Sigmoid colon (tissue), 6 donors: ENCODE measurements at regions not wholly inside any gene's neighbourhood (a gene's known extent, or its start where the extent isn't known, plus 50 kb on each side); places are given as distances from the start of the nearest gene placed in this dataset.
A peak's percentile ranks its signal among the peaks of the same experiment; 100 is the strongest.

Experiments used
- DNase-seq: peaks from one replicate; pipeline ENCODE4 v3.0.0-alpha.2; 2019
- H3K27ac ChIP-seq, 4 donors: fragments of 200-600 bp; sonication (generic); one replicate each; pipeline ENCODE4 v1.5.1; 2016 to 2019; ENCODE audit warnings: mild to moderate bottlenecking in 1 of 4
- H3K27me3 ChIP-seq, 3 donors: fragments of 200-600 bp; sonication (generic); one replicate each; pipeline ENCODE4 v1.5.1; 2019; ENCODE audit warnings: mild to moderate bottlenecking in 1 of 3
- H3K36me3 ChIP-seq, 4 donors: fragments of 200-600 bp; sonication (generic); one replicate each; pipeline ENCODE4 v1.5.1; 2016 to 2019
- H3K4me1 ChIP-seq, 4 donors: fragments of 200-600 bp; sonication (generic); one replicate each; pipeline ENCODE4 v1.5.1; 2017 to 2019
- H3K4me3 ChIP-seq, 4 donors: fragments of 200-600 bp; sonication (generic); one replicate each; pipeline ENCODE4 v1.5.1; 2017 to 2019; ENCODE audit warnings: mild to moderate bottlenecking in 2 of 4, moderate library complexity in 1 of 4
- H3K9me3 ChIP-seq, 4 donors: fragments of 200-600 bp in 3 of 4; sonication (generic) in 3 of 4; one replicate each; pipeline versions ENCODE4 v1.5.1 to v1.6.1; 2013 to 2019
- EP300 ChIP-seq, 4 donors: sonication (generic); formaldehyde crosslinking; IDR thresholded peaks; one replicate each; pipeline ENCODE4 v1.6.1; 2017; ENCODE audit warnings: antibody characterized with exemption in 4 of 4
- POLR2A ChIP-seq, 2 donors: fragments of 450-650 bp; IDR thresholded peaks; one replicate each; pipeline ENCODE4 v1.6.1; 2016; ENCODE audit warnings: antibody characterized with exemption in 2 of 2, mild to moderate bottlenecking in 2 of 2, moderate library complexity in 2 of 2
- POLR2AphosphoS5 ChIP-seq, 4 donors: sonication (generic); formaldehyde crosslinking; IDR thresholded peaks; one replicate each; pipeline ENCODE4 v1.6.1; 2017; ENCODE audit warnings: antibody characterized with exemption in 4 of 4
- WGBS, 2 donors: extraction: QIAGEN DNeasy Blood & Tissue Kit; methylation state at CpG; one replicate each; pipeline ENCODE4 v1.1.7; 2013; 5-methylcytosine and 5-hydroxymethylcytosine counted together
- intact Hi-C: fragments of 100-400 bp; cut with DNase I; formaldehyde crosslinking; loops from one replicate; pipeline ENCODE4 v1.15.1; 2023
- TF ChIP-seq, protein P1 (sequence below), 4 experiments: fragments of 450-650 bp in 3 of 4; fragments of 200-600 bp in 1 of 4; IDR thresholded peaks; one replicate each; pipeline ENCODE4 v1.5.1; 2016 to 2019; ENCODE audit warnings: antibody characterized with exemption in 4 of 4, mild to moderate bottlenecking in 3 of 4, moderate library complexity in 2 of 4
- donor health status: healthy with polysubstance abuse.
- donor health status: healthy.

DNA sequence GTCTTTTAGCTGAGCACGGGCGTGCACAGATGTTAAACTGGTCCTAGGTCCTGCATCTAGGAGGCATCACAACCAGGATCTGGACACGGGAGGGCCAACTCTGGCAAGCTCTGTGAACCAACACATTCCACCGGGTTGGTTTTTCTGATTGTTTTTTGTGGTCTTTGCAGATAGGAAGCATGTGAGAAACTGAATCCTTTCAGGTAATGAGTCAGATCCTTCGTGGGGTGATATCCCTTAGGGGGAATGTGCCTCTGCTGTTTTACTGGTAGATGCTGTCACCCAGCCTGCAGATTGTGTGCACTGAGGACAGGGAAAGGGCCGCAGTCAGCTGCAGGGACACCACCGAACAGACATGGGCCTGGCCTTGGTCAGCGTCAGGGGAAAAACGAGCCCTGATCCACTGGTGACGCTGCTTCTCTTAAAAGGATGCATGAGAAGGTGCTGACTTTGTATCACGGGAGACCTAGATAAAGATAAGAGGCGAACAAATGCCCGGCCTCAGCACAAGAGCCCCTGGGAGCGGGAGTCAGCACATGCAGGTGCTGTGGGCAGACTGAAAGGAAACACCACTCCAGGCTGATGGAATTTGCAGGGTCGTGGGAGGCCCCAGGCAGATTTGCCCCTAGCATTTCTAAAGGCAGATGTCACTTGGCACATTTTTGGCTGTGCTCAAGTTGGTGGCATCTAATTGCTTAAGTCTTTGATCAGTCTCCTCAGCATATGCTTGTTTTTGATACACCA, 51.1 kb downstream of the DOP1B start:
- WGBS, 2 donors: 84 to 93% methylated on average over 15 of the region's 15 CpGs
- TF ChIP-seq POLR2A (IDR thresholded peaks at IDR 0.05) (no peak), POLR2AphosphoS5 (IDR thresholded peaks at IDR 0.05) (no peak), EP300 (IDR thresholded peaks at IDR 0.05) (no peak)
- TF ChIP-seq, protein P1, sequence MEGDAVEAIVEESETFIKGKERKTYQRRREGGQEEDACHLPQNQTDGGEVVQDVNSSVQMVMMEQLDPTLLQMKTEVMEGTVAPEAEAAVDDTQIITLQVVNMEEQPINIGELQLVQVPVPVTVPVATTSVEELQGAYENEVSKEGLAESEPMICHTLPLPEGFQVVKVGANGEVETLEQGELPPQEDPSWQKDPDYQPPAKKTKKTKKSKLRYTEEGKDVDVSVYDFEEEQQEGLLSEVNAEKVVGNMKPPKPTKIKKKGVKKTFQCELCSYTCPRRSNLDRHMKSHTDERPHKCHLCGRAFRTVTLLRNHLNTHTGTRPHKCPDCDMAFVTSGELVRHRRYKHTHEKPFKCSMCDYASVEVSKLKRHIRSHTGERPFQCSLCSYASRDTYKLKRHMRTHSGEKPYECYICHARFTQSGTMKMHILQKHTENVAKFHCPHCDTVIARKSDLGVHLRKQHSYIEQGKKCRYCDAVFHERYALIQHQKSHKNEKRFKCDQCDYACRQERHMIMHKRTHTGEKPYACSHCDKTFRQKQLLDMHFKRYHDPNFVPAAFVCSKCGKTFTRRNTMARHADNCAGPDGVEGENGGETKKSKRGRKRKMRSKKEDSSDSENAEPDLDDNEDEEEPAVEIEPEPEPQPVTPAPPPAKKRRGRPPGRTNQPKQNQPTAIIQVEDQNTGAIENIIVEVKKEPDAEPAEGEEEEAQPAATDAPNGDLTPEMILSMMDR (IDR thresholded peaks at IDR 0.05): no peak
- Histone ChIP-seq H3K4me1 (peaks cover 0 to 5% (median 0%) of the 10 kb centered on the region in 4 donors), H3K36me3 (peaks cover 0 to 7% (median 0%) of the 10 kb centered on the region in 4 donors), H3K9me3 (no peaks in the 10 kb centered on the region), H3K27ac (no peak overlapping the region), H3K27me3 (no peaks in the 10 kb centered on the region), H3K4me3 (no peak overlapping the region)
- intact Hi-C loops: no loop called here
- no peak for DNase-seq

DNA sequence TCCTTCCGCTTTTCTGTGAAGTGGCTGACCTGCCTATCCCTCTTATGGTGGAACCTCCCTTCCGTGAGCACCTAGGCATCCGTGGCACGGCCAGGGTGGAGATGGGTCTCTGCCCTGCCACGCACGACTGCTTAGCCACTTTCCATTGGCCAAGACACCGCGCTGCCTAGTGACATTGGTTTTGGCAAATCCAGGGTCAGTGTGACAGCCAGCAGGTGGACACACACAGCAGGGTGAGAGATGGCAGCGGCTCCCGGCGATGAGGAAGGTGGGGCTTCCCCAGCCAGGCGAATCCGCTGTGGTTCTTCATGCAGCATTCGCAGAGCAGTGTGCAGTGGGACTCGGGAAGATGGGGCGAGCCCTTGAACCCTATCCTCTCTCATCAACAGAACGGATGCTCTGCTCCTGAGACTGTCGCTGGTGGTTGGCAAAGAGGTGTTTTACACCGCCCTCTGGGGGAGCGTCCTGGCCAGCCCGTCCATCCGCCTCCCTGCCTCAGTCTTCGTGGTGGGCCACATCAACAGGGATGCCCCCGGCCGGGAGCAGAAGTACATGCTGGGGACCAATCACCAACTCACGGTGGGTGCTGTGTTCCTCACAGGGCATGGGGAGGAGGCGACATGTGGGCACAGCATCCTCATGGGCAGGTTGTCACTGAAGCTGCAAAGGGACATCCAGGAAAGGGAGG, 51.8 kb downstream of the DOP1B start:
- Histone ChIP-seq H3K4me1 (peaks cover 0 to 5% (median 0%) of the 10 kb centered on the region in 4 donors), H3K27ac (no peak overlapping the region), H3K36me3 (peaks cover 0 to 7% (median 0%) of the 10 kb centered on the region in 4 donors), H3K9me3 (no peaks in the 10 kb centered on the region), H3K4me3 (no peak overlapping the region), H3K27me3 (no peaks in the 10 kb centered on the region)
- no peak for DNase-seq
- 95% methylated on average over 27 of the region's 27 CpGs for WGBS, 2 donors
- intact Hi-C loops: no loop called here
- TF ChIP-seq, protein P1 (IDR thresholded peaks at IDR 0.05): no peak
- TF ChIP-seq POLR2A (IDR thresholded peaks at IDR 0.05): no peak
- no peak for TF ChIP-seq POLR2AphosphoS5 (IDR thresholded peaks at IDR 0.05)
- no peak for TF ChIP-seq EP300 (IDR thresholded peaks at IDR 0.05)

DNA sequence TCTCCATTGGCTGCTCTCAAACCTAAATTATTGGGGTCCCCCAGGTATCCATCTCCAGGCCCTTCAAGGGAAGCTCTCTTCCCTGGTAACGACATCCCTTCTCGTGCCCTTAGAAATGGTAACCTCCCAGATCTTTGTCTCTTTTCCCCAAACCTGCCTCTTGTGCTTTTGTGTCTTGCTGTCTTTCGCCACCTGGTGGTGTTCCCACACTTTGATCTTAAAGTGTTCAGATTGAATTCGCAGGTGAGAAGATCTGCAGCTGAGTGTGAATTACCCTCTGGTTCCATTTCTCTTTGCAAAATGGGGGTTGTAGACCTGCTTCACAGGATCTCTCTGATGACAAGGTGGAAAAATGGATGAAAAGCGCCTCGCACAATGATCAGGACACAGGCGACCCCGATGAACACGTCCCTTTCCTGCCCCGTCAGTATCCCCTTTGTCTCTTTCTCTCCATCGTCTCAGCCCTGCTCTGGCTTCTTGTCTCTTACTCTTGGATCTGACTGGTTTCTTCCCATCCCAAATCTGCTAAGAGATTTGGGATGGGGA, 53.1 kb downstream of the DOP1B start:
- TF ChIP-seq, protein P1 (IDR thresholded peaks at IDR 0.05): peak; percentile 19 to 48 (median 38)
- no peak for TF ChIP-seq POLR2AphosphoS5 (IDR thresholded peaks at IDR 0.05)
- no peak for TF ChIP-seq EP300 (IDR thresholded peaks at IDR 0.05)
- H3K4me1 ChIP-seq: peaks cover 0 to 5% (median 0%) of the 10 kb centered on the region in 4 donors
- no peaks in the 10 kb centered on the region for H3K27me3 ChIP-seq
- 69 to 81% methylated on average over 11 of the region's 11 CpGs for WGBS, 2 donors
- H3K36me3 ChIP-seq: peaks cover 0 to 15% (median 2%) of the 10 kb centered on the region in 4 donors
- no peak overlapping the region for H3K27ac ChIP-seq
- no peaks in the 10 kb centered on the region for H3K9me3 ChIP-seq
- intact Hi-C loops: loop anchor here (5.0 kb wide), 1 partner anchor 67 kb away; no protein-coding TSS in a partner anchor
- no peak for DNase-seq
- H3K4me3 ChIP-seq: no peak overlapping the region

DNA sequence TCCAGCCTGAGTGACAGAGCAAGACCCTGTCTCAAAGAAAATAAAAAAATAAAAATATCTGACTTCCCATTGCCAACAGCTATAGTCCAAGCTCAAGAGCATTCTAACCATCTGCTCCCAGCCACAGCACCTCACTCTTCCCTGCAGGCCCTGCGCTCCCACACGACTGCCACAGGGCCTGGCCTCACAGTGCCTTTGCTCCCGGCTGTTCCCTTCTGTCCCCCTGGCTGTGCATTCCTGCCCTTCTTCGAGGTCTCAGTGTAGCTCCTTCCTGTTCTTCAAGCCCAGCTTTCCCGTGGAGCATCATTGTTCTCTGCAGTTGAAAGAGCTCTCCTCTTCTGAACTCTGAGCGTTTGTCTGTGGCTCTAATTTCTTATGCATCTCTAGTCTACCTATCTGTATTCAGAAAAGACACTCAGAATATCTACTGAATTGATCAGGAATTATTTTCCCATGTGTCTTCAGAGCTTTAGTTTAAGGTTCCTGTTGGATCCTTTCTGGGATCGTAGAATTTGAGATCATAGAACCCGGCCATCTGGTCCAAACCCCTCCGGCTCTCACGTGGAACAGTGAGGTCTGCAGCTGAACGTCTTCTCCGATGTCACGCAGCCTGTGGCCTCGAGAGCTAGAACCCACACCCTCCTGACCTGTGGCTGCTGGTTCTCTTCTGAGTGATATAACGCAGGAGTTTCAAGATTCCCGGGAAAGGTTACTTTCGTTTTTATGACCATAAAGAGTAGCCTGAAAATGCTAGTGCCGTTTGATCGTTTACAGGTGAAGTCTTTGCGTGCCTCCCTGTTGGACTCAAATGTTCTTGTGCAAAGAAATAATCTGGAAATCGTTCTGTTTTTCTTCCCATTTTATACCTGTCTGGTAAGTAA, 54.4 kb downstream of the DOP1B start:
- Histone ChIP-seq H3K27ac (peak overlapping the region in 1 of 4 donors; percentile 6), H3K9me3 (no peaks in the 10 kb centered on the region), H3K27me3 (no peaks in the 10 kb centered on the region), H3K4me1 (peaks cover 0 to 5% (median 0%) of the 10 kb centered on the region in 4 donors), H3K4me3 (peak overlapping the region in 2 of 4 donors; percentile 10 to 27), H3K36me3 (peaks cover 0 to 24% (median 4%) of the 10 kb centered on the region in 4 donors)
- intact Hi-C loops: loop anchor here (5.0 kb wide), 1 partner anchor 69 kb away; no protein-coding TSS in a partner anchor
- WGBS, 2 donors: 87 to 88% methylated on average over 21 of the region's 21 CpGs
- TF ChIP-seq POLR2AphosphoS5 (IDR thresholded peaks at IDR 0.05): no peak
- TF ChIP-seq EP300 (IDR thresholded peaks at IDR 0.05): no peak
- TF ChIP-seq, protein P1 (IDR thresholded peaks at IDR 0.05): no peak
- no peak for TF ChIP-seq POLR2A (IDR thresholded peaks at IDR 0.05)
- DNase-seq: no peak
